Iris pigment epithelial cell (primary cell): ENCODE measurements at regions not wholly inside any gene's neighbourhood (a gene's known extent, or its start where the extent isn't known, plus 50 kb on each side); places are given as distances from the start of the nearest gene placed in this dataset.
A peak's percentile ranks its signal among the peaks of the same experiment; 100 is the strongest.

Experiments
- DNase-seq: peaks from one replicate; pipeline ENCODE4 v3.0.0-alpha.2; 2011; ENCODE audit warnings: low read depth

- peak; percentile 58 for DNase-seq
Observed at GRCh38 chr5:40385544-40385943, 294.2 kb upstream of the PTGER4 start.

- DNase-seq, result peak; percentile 38
Observed at GRCh38 chr5:40384782-40385390, 294.8 kb upstream of the PTGER4 start.

GRCh38 chr5:40383749-40384651 lies 295.7 kb upstream of the PTGER4 start:
- DNase-seq, result peak; percentile 89

- DNase-seq, result peak; percentile 67
Observed at GRCh38 chr5:40381676-40382363, 297.9 kb upstream of the PTGER4 start.

- no peak for DNase-seq
Observed at GRCh38 chr5:40381016-40381415, 298.7 kb upstream of the PTGER4 start.

GRCh38 chr5:40378396-40379177 lies 301.1 kb upstream of the PTGER4 start:
- no peak for DNase-seq

GRCh38 chr5:40376566-40376965 lies 303.1 kb upstream of the PTGER4 start:
- DNase-seq, result no peak

- DNase-seq, result no peak
Observed at GRCh38 chr5:40374853-40375252, 304.9 kb upstream of the PTGER4 start.

- no peak for DNase-seq
Observed at GRCh38 chr5:40368200-40368599, 311.5 kb upstream of the PTGER4 start.

GRCh38 chr5:40367255-40367654 lies 312.5 kb upstream of the PTGER4 start:
- peak; percentile 29 for DNase-seq

- no peak for DNase-seq
Observed at GRCh38 chr5:40365342-40366330, 314.1 kb upstream of the PTGER4 start.

- no peak for DNase-seq
Observed at GRCh38 chr5:40364441-40364840, 315.3 kb upstream of the PTGER4 start.

- no peak for DNase-seq
Observed at GRCh38 chr5:40361378-40361777, 318.3 kb upstream of the PTGER4 start.

- peak; percentile 28 for DNase-seq
Observed at GRCh38 chr5:40360685-40361084, 319.0 kb upstream of the PTGER4 start.

GRCh38 chr5:40359832-40360231 lies 319.9 kb upstream of the PTGER4 start:
- no peak for DNase-seq

- DNase-seq, result no peak
Observed at GRCh38 chr5:40359093-40359492, 320.6 kb upstream of the PTGER4 start.

GRCh38 chr5:40356248-40356647 lies 323.5 kb upstream of the PTGER4 start:
- DNase-seq, result no peak

- DNase-seq, result no peak
Observed at GRCh38 chr5:40355846-40356245, 323.9 kb upstream of the PTGER4 start.

- no peak for DNase-seq
Observed at GRCh38 chr5:40355181-40355580, 324.5 kb upstream of the PTGER4 start.

- no peak for DNase-seq
Observed at GRCh38 chr5:40354171-40354570, 325.5 kb upstream of the PTGER4 start.

- no peak for DNase-seq
Observed at GRCh38 chr5:40353442-40353841, 326.3 kb upstream of the PTGER4 start.
